ENCODE measurements at regions not wholly inside any gene's neighbourhood (a gene's known extent, or its start where the extent isn't known, plus 50 kb on each side); places are given as distances from the start of the nearest gene placed in this dataset.

DNA sequence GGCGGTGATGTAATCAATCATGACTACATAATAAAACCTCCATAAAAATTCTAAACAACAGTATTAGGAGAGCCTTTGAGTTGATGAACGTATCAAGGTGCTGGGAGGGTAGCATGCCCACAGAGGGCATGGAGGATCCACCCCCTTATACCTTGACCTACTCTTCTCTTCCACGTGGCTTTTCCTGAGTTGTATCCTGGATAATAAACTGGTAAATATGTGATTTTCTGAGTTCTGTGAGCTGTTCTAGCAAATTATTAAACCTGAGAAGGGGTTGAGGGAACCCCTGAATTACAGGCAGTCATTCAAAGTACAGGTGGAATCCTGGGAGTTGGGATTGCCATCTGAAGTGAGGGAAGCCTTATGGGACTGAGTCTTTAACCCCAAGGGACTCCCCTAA, 446.9 kb downstream of the DYNC2H1 start:
- no peak overlapping the region for H3K27ac ChIP-seq (ENCODE audit: low read depth in 1 of 2, low read length in 2 of 2)
- Mint-ChIP-seq H3K4me1 (no peaks in the 10 kb centered on the region), H3K36me3 (no peaks in the 10 kb centered on the region), H3K27me3 (ENCODE audit: low read depth in 3 of 3) (peaks cover 0 to 4% (median 1%) of the 10 kb centered on the region in 3 donors), H3K27ac (no peak overlapping the region), H3K9me3 (peaks cover 0 to 4% (median 2%) of the 10 kb centered on the region in 7 donors), H3K4me3 (no peak overlapping the region)
- H3K9ac ChIP-seq (ENCODE audit: insufficient read depth, low read length, poor library complexity, severe bottlenecking): no peak overlapping the region
- no peaks in the 10 kb centered on the region for H3K36me3 ChIP-seq (replicated peaks in 1 of 2; ENCODE audit: control insufficient read depth in 1 of 2, insufficient read depth in 2 of 2, low read length in 2 of 2)
- no peak overlapping the region for H3K4me2 ChIP-seq (replicated peaks; ENCODE audit: extremely low read depth, low read length, poor library complexity, severe bottlenecking)
- no CpG with 5 or more reads among the region's 3 CpGs for WGBS (ENCODE audit: insufficient coverage)
- no peak for DNase-seq
- no peaks in the 10 kb centered on the region for H3K27me3 ChIP-seq (ENCODE audit: control insufficient read depth in 2 of 2, insufficient read depth in 2 of 2, low read length in 2 of 2)
- no peaks in the 10 kb centered on the region for H3K4me1 ChIP-seq (ENCODE audit: control insufficient read depth in 1 of 2, insufficient read depth in 2 of 2, low read length in 2 of 2)
- H3K79me2 ChIP-seq (ENCODE audit: insufficient read depth, low read length): no peaks in the 10 kb centered on the region
- H3K4me3 ChIP-seq (replicated peaks in 1 of 3; ENCODE audit: low read depth in 2 of 3, low read length in 3 of 3): no peak overlapping the region
- TF ChIP-seq, protein P1, sequence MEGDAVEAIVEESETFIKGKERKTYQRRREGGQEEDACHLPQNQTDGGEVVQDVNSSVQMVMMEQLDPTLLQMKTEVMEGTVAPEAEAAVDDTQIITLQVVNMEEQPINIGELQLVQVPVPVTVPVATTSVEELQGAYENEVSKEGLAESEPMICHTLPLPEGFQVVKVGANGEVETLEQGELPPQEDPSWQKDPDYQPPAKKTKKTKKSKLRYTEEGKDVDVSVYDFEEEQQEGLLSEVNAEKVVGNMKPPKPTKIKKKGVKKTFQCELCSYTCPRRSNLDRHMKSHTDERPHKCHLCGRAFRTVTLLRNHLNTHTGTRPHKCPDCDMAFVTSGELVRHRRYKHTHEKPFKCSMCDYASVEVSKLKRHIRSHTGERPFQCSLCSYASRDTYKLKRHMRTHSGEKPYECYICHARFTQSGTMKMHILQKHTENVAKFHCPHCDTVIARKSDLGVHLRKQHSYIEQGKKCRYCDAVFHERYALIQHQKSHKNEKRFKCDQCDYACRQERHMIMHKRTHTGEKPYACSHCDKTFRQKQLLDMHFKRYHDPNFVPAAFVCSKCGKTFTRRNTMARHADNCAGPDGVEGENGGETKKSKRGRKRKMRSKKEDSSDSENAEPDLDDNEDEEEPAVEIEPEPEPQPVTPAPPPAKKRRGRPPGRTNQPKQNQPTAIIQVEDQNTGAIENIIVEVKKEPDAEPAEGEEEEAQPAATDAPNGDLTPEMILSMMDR (IDR thresholded peaks at IDR 0.05): no peak
- H3K9me3 ChIP-seq (replicated peaks in 1 of 2; ENCODE audit: control insufficient read depth in 1 of 2, insufficient read depth in 1 of 2, low read length in 2 of 2): no peaks in the 10 kb centered on the region
- intact Hi-C loops (cut with micrococcal nuclease): no loop called here
- no peaks in the 10 kb centered on the region for H4K20me1 ChIP-seq (ENCODE audit: insufficient read depth, low read length)
- H2AFZ ChIP-seq (ENCODE audit: insufficient read depth, low read depth, low read length, poor library complexity, severe bottlenecking): no peak overlapping the region

DNA sequence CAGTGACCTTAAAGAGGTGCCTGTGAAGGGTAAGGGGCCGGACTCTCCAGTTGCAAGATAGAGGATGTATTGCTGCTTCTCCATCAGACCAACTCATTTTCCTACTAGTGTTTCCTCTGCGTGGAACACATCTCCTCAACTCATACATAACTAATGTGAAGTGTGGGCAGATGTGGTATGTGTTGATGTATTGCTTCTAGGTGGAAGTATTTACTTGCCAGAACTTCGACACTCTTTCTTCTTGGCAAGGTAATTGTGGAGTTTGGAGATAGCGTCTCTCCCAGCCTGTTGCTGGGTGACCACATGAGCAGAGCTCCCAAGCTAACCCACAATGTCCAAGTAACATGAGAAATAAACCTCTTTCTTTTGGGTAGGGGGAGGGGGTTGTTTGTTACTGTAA, 456.9 kb downstream of the DYNC2H1 start:
- H3K79me2 ChIP-seq (ENCODE audit: insufficient read depth, low read length): no peaks in the 10 kb centered on the region
- Mint-ChIP-seq H3K4me1 (no peaks in the 10 kb centered on the region), H3K36me3 (no peaks in the 10 kb centered on the region), H3K4me3 (no peak overlapping the region), H3K27ac (no peak overlapping the region), H3K9me3 (peaks cover 0 to 6% (median 2%) of the 10 kb centered on the region in 7 donors), H3K27me3 (ENCODE audit: low read depth in 3 of 3) (no peaks in the 10 kb centered on the region)
- intact Hi-C loops (cut with micrococcal nuclease): no loop called here
- no peak for DNase-seq
- no peaks in the 10 kb centered on the region for H3K4me1 ChIP-seq (ENCODE audit: control insufficient read depth in 1 of 2, insufficient read depth in 2 of 2, low read length in 2 of 2)
- H3K9ac ChIP-seq (ENCODE audit: insufficient read depth, low read length, poor library complexity, severe bottlenecking): no peak overlapping the region
- no peak overlapping the region for H2AFZ ChIP-seq (ENCODE audit: insufficient read depth, low read depth, low read length, poor library complexity, severe bottlenecking)
- no peaks in the 10 kb centered on the region for H3K36me3 ChIP-seq (replicated peaks in 1 of 2; ENCODE audit: control insufficient read depth in 1 of 2, insufficient read depth in 2 of 2, low read length in 2 of 2)
- TF ChIP-seq, protein P1 (IDR thresholded peaks at IDR 0.05): no peak
- H3K27me3 ChIP-seq (ENCODE audit: control insufficient read depth in 2 of 2, insufficient read depth in 2 of 2, low read length in 2 of 2): no peaks in the 10 kb centered on the region
- H4K20me1 ChIP-seq (ENCODE audit: insufficient read depth, low read length): no peaks in the 10 kb centered on the region
- no CpG with 5 or more reads among the region's 4 CpGs for WGBS (ENCODE audit: insufficient coverage)
- no peak overlapping the region for H3K4me2 ChIP-seq (replicated peaks; ENCODE audit: extremely low read depth, low read length, poor library complexity, severe bottlenecking)
- H3K27ac ChIP-seq (ENCODE audit: low read depth in 1 of 2, low read length in 2 of 2): no peak overlapping the region
- peaks cover 0 to 3% of the 10 kb centered on the region in 2 donors for H3K9me3 ChIP-seq (replicated peaks in 1 of 2; ENCODE audit: control insufficient read depth in 1 of 2, insufficient read depth in 1 of 2, low read length in 2 of 2)
- no peak overlapping the region for H3K4me3 ChIP-seq (replicated peaks in 1 of 3; ENCODE audit: low read depth in 2 of 3, low read length in 3 of 3)
